Bronchial epithelial cell (primary cell): ENCODE measurements at regions not wholly inside any gene's neighbourhood (a gene's known extent, or its start where the extent isn't known, plus 50 kb on each side); places are given as distances from the start of the nearest gene placed in this dataset.

Experiments
- DNase-seq: peaks from one replicate; pipeline ENCODE4 v3.0.0-alpha.2; 2010; ENCODE audit warnings: low read depth
- FAIRE-seq: peaks from 2 replicates; lab custom pipeline; 2011; peaks lifted over from hg19 to GRCh38; lab: Jason Lieb, UNC
- H3K27me3 ChIP-seq: 2 replicates; pipeline ENCODE4 v1.5.1; 2011; ENCODE audit warnings: low read length; ENCODE audit not compliant: control insufficient read depth, insufficient read depth
- H3K36me3 ChIP-seq: 2 replicates; pipeline ENCODE4 v1.5.1; 2011; ENCODE audit warnings: low read length; ENCODE audit not compliant: control insufficient read depth, insufficient read depth
- H3K4me3 ChIP-seq: 2 replicates; pipeline ENCODE4 v1.5.1; 2011; ENCODE audit warnings: mild to moderate bottlenecking, low read depth, low read length, control low read depth
- TF ChIP-seq, protein P1 (sequence below): IDR thresholded peaks from 2 replicates; pipeline ENCODE4 v1.5.1; 2011; ENCODE audit warnings: mild to moderate bottlenecking, moderate library complexity, low read length, control low read depth, inconsistent platforms; ENCODE audit not compliant: insufficient read depth, severe bottlenecking

- DNase-seq (no peak), FAIRE-seq (no peak)
- Histone ChIP-seq H3K36me3 (no peaks in the 10 kb centered on the region), H3K4me3 (no peak overlapping the region), H3K27me3 (no peaks in the 10 kb centered on the region)
- TF ChIP-seq, protein P1, sequence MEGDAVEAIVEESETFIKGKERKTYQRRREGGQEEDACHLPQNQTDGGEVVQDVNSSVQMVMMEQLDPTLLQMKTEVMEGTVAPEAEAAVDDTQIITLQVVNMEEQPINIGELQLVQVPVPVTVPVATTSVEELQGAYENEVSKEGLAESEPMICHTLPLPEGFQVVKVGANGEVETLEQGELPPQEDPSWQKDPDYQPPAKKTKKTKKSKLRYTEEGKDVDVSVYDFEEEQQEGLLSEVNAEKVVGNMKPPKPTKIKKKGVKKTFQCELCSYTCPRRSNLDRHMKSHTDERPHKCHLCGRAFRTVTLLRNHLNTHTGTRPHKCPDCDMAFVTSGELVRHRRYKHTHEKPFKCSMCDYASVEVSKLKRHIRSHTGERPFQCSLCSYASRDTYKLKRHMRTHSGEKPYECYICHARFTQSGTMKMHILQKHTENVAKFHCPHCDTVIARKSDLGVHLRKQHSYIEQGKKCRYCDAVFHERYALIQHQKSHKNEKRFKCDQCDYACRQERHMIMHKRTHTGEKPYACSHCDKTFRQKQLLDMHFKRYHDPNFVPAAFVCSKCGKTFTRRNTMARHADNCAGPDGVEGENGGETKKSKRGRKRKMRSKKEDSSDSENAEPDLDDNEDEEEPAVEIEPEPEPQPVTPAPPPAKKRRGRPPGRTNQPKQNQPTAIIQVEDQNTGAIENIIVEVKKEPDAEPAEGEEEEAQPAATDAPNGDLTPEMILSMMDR = no peak
Measured at GRCh38 chr6:138577151-138577915, 78.0 kb upstream of the NHSL1 start.

DNA sequence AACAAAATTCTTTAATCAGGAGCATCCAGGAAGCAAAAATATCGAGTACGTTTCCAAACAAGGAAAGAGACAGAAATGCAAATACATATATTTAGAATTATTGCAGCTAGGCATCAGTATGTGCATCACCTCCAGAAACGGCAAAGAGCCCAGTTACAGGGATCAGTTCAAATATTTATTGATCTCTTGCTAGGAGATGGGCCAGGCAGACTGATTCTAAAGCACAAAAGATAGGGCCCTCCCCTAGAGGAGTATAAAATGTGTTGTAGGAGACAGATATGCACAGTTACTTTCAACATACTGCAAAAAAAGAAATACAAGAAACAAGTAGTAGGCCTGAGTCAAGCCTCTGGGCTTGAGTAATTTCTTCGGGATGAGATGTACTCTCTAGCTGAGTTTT lies 80.7 kb upstream of the NHSL1 start:
- FAIRE-seq (no peak), DNase-seq (no peak)
- Histone ChIP-seq H3K27me3 (no peaks in the 10 kb centered on the region), H3K4me3 (no peak overlapping the region), H3K36me3 (peaks cover 5% of the 10 kb centered on the region)
- TF ChIP-seq, protein P1 = no peak

- Histone ChIP-seq H3K27me3 (no peaks in the 10 kb centered on the region), H3K4me3 (no peak overlapping the region), H3K36me3 (peaks cover 5% of the 10 kb centered on the region)
- TF ChIP-seq, protein P1 = no peak
- FAIRE-seq (no peak), DNase-seq (no peak)
Measured at GRCh38 chr6:138580801-138581200, 81.5 kb upstream of the NHSL1 start.

GRCh38 chr6:138582573-138582972 lies 83.3 kb upstream of the NHSL1 start:
- no peaks in the 10 kb centered on the region for H3K27me3 ChIP-seq
- DNase-seq (no peak), FAIRE-seq (no peak)
- TF ChIP-seq, protein P1 = no peak
- peaks cover 5% of the 10 kb centered on the region for H3K36me3 ChIP-seq
- no peak overlapping the region for H3K4me3 ChIP-seq

DNA sequence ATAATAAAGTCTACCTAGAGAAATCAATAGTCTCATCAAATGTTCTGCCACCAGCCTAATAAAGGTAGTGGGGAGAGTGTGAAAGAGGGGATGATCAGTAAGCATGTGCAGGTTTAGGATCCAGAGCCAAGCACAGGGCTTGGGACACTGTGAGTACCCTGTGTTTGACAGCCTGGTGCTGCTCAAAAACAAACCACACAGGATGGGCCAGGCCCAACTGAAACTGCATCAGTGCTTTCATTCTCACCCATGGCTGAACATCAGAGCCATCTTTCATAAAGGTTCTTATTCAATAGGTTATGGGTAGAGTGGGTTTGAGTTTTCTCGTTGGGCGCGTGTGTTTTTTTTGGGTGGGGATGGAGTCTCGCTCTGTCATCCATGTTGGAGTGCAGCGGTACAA lies 87.3 kb upstream of the NHSL1 start:
- DNase-seq (no peak), FAIRE-seq (no peak)
- TF ChIP-seq, protein P1 = no peak
- Histone ChIP-seq H3K27me3 (no peaks in the 10 kb centered on the region), H3K4me3 (no peak overlapping the region), H3K36me3 (peaks cover 5% of the 10 kb centered on the region)
